ENCODE measurements at regions not wholly inside any gene's neighbourhood (a gene's known extent, or its start where the extent isn't known, plus 50 kb on each side); places are given as distances from the start of the nearest gene placed in this dataset.

GRCh38 chr4:63049726-63050125 lies 1359.5 kb downstream of the TECRL start:
- Histone ChIP-seq H3K9me3 (ENCODE audit: low read depth, low read length) (no peaks in the 10 kb centered on the region), H3K4me3 (ENCODE audit: insufficient read depth, low read length) (no peak overlapping the region), H2AFZ (ENCODE audit: low read length) (no peak overlapping the region), H3K4me1 (ENCODE audit: insufficient read depth, low read length) (no peaks in the 10 kb centered on the region), H3K27ac (ENCODE audit: low read depth, low read length) (no peak overlapping the region), H3K79me2 (ENCODE audit: insufficient read depth, low read length) (no peaks in the 10 kb centered on the region), H3K36me3 (ENCODE audit: insufficient read depth, low read length) (no peaks in the 10 kb centered on the region), H3K27me3 (ENCODE audit: insufficient read depth, low read length) (no peaks in the 10 kb centered on the region), H4K20me1 (ENCODE audit: insufficient read depth, low read length) (no peaks in the 10 kb centered on the region), H3K4me2 (ENCODE audit: insufficient read depth, low read length) (no peak overlapping the region)
- no peak for TF ChIP-seq CTCF (IDR thresholded peaks at IDR 0.05; ENCODE audit: extremely low read depth, low read depth, low read length)
- DNase-seq (ENCODE audit: insufficient read length, low spot score, missing footprints), result no peak

GRCh38 chr4:63049278-63049677 lies 1360.0 kb downstream of the TECRL start:
- H3K79me2 ChIP-seq (ENCODE audit: insufficient read depth, low read length), result no peaks in the 10 kb centered on the region
- TF ChIP-seq CTCF (IDR thresholded peaks at IDR 0.05; ENCODE audit: extremely low read depth, low read depth, low read length), result no peak
- H3K27ac ChIP-seq (ENCODE audit: low read depth, low read length), result no peak overlapping the region
- no peaks in the 10 kb centered on the region for H4K20me1 ChIP-seq (ENCODE audit: insufficient read depth, low read length)
- H3K27me3 ChIP-seq (ENCODE audit: insufficient read depth, low read length), result no peaks in the 10 kb centered on the region
- no peak for DNase-seq (ENCODE audit: insufficient read length, low spot score, missing footprints)
- H2AFZ ChIP-seq (ENCODE audit: low read length), result no peak overlapping the region
- H3K4me2 ChIP-seq (ENCODE audit: insufficient read depth, low read length), result no peak overlapping the region
- no peaks in the 10 kb centered on the region for H3K4me1 ChIP-seq (ENCODE audit: insufficient read depth, low read length)
- H3K36me3 ChIP-seq (ENCODE audit: insufficient read depth, low read length), result no peaks in the 10 kb centered on the region
- H3K4me3 ChIP-seq (ENCODE audit: insufficient read depth, low read length), result no peak overlapping the region
- no peaks in the 10 kb centered on the region for H3K9me3 ChIP-seq (ENCODE audit: low read depth, low read length)

- H3K4me1 ChIP-seq (ENCODE audit: insufficient read depth, low read length), result no peaks in the 10 kb centered on the region
- no peaks in the 10 kb centered on the region for H3K36me3 ChIP-seq (ENCODE audit: insufficient read depth, low read length)
- H4K20me1 ChIP-seq (ENCODE audit: insufficient read depth, low read length), result no peaks in the 10 kb centered on the region
- no peak for TF ChIP-seq CTCF (IDR thresholded peaks at IDR 0.05; ENCODE audit: extremely low read depth, low read depth, low read length)
- no peaks in the 10 kb centered on the region for H3K9me3 ChIP-seq (ENCODE audit: low read depth, low read length)
- H2AFZ ChIP-seq (ENCODE audit: low read length), result no peak overlapping the region
- H3K4me2 ChIP-seq (ENCODE audit: insufficient read depth, low read length), result no peak overlapping the region
- no peak for DNase-seq (ENCODE audit: insufficient read length, low spot score, missing footprints)
- H3K27me3 ChIP-seq (ENCODE audit: insufficient read depth, low read length), result no peaks in the 10 kb centered on the region
- no peak overlapping the region for H3K4me3 ChIP-seq (ENCODE audit: insufficient read depth, low read length)
- no peaks in the 10 kb centered on the region for H3K79me2 ChIP-seq (ENCODE audit: insufficient read depth, low read length)
- no peak overlapping the region for H3K27ac ChIP-seq (ENCODE audit: low read depth, low read length)
Measured at GRCh38 chr4:63036159-63036866, 1372.9 kb downstream of the TECRL start.

- H3K4me3 ChIP-seq (ENCODE audit: insufficient read depth, low read length), result no peak overlapping the region
- no peaks in the 10 kb centered on the region for H4K20me1 ChIP-seq (ENCODE audit: insufficient read depth, low read length)
- H2AFZ ChIP-seq (ENCODE audit: low read length), result no peak overlapping the region
- no peaks in the 10 kb centered on the region for H3K4me1 ChIP-seq (ENCODE audit: insufficient read depth, low read length)
- no peaks in the 10 kb centered on the region for H3K27me3 ChIP-seq (ENCODE audit: insufficient read depth, low read length)
- no peaks in the 10 kb centered on the region for H3K79me2 ChIP-seq (ENCODE audit: insufficient read depth, low read length)
- TF ChIP-seq CTCF (IDR thresholded peaks at IDR 0.05; ENCODE audit: extremely low read depth, low read depth, low read length), result no peak
- no peak overlapping the region for H3K27ac ChIP-seq (ENCODE audit: low read depth, low read length)
- no peak for DNase-seq (ENCODE audit: insufficient read length, low spot score, missing footprints)
- no peaks in the 10 kb centered on the region for H3K36me3 ChIP-seq (ENCODE audit: insufficient read depth, low read length)
- no peaks in the 10 kb centered on the region for H3K9me3 ChIP-seq (ENCODE audit: low read depth, low read length)
- H3K4me2 ChIP-seq (ENCODE audit: insufficient read depth, low read length), result no peak overlapping the region
Measured at GRCh38 chr4:63029380-63029779, 1379.9 kb downstream of the TECRL start.

Data from osteoblast (primary cell).